ENCODE measurements at regions not wholly inside any gene's neighbourhood (a gene's known extent, or its start where the extent isn't known, plus 50 kb on each side); places are given as distances from the start of the nearest gene placed in this dataset.
"Not testable (repeated sequence)": the region's sequence is repeated elsewhere in the genome, so short reads cannot be mapped to it uniquely, and the experiment has no call there.

- TF ChIP-seq CTCF (IDR thresholded peaks at IDR 0.05), result no peak
- no peak for DNase-seq
Measured at GRCh38 chr6:27544612-27545260, 71.8 kb upstream of the ZNF184 start.

GRCh38 chr6:27544135-27544534 lies 71.2 kb upstream of the ZNF184 start:
- H3K27ac ChIP-seq; H3K9ac ChIP-seq (ENCODE audit: low read depth in 2 of 2, low read length in 2 of 2); H3K4me1 ChIP-seq; intact Hi-C loops (cut with DNase I); DNase-seq; H3K9me3 ChIP-seq; H3K36me3 ChIP-seq; H3K4me3 ChIP-seq: not testable (repeated sequence)
- peaks cover 41% of the 10 kb centered on the region for H3K27me3 ChIP-seq

More at GRCh38 chr6:27544612-27545260, 71.8 kb upstream of the ZNF184 start:
- Histone ChIP-seq H3K36me3 (no peaks in the 10 kb centered on the region), H3K27ac (no peak overlapping the region), H3K9ac (ENCODE audit: low read depth in 2 of 2, low read length in 2 of 2) (no peak overlapping the region), H3K27me3 (peaks cover 36% of the 10 kb centered on the region), H3K9me3 (no peaks in the 10 kb centered on the region), H3K4me1 (no peaks in the 10 kb centered on the region), H3K4me3 (no peak overlapping the region)
- intact Hi-C loops (cut with DNase I), result no loop called here

DNA sequence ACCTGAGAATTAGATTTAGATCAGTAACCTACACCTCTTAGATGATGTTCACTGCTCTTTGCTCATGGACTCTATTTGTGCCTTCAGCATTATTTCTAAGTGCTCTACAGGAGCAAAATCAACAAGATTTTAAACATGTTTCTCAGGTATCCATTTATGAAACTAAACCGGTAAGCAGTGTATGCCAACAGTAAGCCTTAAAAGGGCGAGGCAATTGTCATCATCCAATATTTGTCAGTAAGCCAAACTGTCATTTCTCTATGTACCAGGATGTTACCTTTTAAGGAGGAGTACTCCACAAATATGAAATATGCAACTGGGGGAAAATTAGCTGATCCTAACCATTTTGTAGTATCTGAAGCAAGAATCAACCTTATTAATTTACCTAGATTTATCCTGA lies 69.6 kb upstream of the ZNF184 start:
- H3K9ac ChIP-seq (ENCODE audit: low read depth in 2 of 2, low read length in 2 of 2), result no peak overlapping the region
- intact Hi-C loops (cut with DNase I), result no loop called here
- TF ChIP-seq CTCF (IDR thresholded peaks at IDR 0.05), result no peak
- no peaks in the 10 kb centered on the region for H3K36me3 ChIP-seq
- no peak overlapping the region for H3K4me3 ChIP-seq
- no peaks in the 10 kb centered on the region for H3K9me3 ChIP-seq
- no peak for DNase-seq
- H3K27ac ChIP-seq, result no peak overlapping the region
- H3K4me1 ChIP-seq, result no peaks in the 10 kb centered on the region
- H3K27me3 ChIP-seq, result peaks cover 41% of the 10 kb centered on the region

DNA sequence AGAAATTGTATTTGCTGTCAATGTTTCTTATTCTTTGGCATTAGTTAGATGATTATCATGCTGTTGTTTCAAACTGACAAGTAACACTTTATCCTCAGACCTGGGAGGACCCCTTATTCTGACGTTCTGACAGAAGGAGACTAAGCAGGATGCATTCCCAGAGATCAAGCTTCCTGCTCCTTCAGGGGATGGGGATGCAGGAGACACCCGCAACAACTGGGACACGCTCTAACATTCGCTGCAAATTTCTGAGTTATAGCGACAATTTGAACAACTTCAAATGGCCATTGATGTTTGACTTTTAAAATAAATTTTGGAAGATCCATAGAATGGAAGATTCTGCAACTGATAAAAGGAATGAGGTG lies 69.0 kb upstream of the ZNF184 start:
- H3K36me3 ChIP-seq, result no peaks in the 10 kb centered on the region
- no peak overlapping the region for H3K9ac ChIP-seq (ENCODE audit: low read depth in 2 of 2, low read length in 2 of 2)
- DNase-seq, result no peak
- no peak overlapping the region for H3K4me3 ChIP-seq
- intact Hi-C loops (cut with DNase I), result no loop called here
- peaks cover 36% of the 10 kb centered on the region for H3K27me3 ChIP-seq
- no peak overlapping the region for H3K27ac ChIP-seq
- TF ChIP-seq CTCF (IDR thresholded peaks at IDR 0.05), result no peak
- H3K4me1 ChIP-seq, result no peaks in the 10 kb centered on the region
- no peaks in the 10 kb centered on the region for H3K9me3 ChIP-seq

DNA sequence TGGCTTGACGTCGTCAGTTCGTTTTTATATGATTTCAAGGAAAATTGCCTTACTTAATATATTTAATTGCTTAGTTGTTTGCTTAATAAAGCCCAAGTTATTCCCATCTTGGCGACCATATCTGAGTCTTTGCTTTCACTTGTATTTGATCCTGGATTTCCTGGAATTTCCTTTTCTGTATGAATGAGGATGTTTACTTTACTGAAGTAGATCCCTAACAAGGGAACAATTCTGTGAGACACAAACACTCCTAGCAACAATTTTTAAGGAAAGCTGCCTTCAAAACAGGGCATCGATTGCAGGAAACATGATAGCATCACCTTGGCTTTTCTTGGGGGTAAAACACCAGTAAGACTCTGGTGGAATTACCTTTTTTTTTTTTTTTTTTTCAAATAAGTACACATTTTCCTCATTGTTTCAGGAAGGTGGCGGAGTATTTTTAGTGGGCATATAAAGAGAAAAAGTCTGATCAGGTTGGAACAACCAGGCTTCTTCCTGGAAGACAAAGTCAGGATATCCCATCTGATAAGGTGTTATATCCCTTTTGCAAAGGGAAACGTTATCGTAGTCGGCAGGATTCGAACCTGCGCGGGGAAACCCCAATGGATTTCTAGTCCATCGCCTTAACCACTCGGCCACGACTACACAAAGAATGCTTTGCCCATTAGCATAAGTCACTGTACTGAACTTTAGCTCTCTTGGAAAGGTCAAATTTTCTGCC lies 68.5 kb upstream of the ZNF184 start:
- no peaks in the 10 kb centered on the region for H3K9me3 ChIP-seq
- no peaks in the 10 kb centered on the region for H3K36me3 ChIP-seq
- no peak for DNase-seq
- no peak overlapping the region for H3K27ac ChIP-seq
- H3K27me3 ChIP-seq, result peaks cover 33% of the 10 kb centered on the region
- H3K9ac ChIP-seq (ENCODE audit: low read depth in 2 of 2, low read length in 2 of 2), result no peak overlapping the region
- no peaks in the 10 kb centered on the region for H3K4me1 ChIP-seq
- TF ChIP-seq CTCF (IDR thresholded peaks at IDR 0.05), result no peak
- intact Hi-C loops (cut with DNase I), result no loop called here
- H3K4me3 ChIP-seq, result no peak overlapping the region

DNA sequence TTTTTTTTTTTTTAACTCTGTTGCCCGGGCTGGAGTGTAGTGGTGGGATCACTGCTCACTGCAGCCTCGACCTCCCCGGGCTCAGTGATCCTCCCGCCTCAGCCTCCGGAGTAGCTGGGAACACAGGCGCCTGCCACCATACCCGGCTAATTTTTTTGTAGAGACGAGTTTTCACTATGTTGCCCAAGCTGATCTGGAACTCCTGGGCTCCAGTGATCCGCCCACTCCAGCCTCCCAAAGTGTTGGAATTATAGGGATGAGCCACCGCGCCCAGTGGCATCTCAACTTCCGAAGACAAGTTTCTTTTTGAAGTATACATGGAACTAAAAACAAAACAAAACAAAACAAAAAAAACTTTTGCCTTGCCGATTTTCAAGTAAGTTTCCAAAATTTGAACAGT lies 66.6 kb upstream of the ZNF184 start:
- Histone ChIP-seq H3K4me1 (no peaks in the 10 kb centered on the region), H3K4me3 (no peak overlapping the region), H3K27me3 (peaks cover 15% of the 10 kb centered on the region), H3K9me3 (no peaks in the 10 kb centered on the region), H3K36me3 (no peaks in the 10 kb centered on the region), H3K27ac (no peak overlapping the region), H3K9ac (ENCODE audit: low read depth in 2 of 2, low read length in 2 of 2) (no peak overlapping the region)
- no peak for TF ChIP-seq CTCF (IDR thresholded peaks at IDR 0.05)
- intact Hi-C loops (cut with DNase I), result no loop called here
- DNase-seq, result no peak
